ENCODE measurements at regions not wholly inside any gene's neighbourhood (a gene's known extent, or its start where the extent isn't known, plus 50 kb on each side); places are given as distances from the start of the nearest gene placed in this dataset.

DNA sequence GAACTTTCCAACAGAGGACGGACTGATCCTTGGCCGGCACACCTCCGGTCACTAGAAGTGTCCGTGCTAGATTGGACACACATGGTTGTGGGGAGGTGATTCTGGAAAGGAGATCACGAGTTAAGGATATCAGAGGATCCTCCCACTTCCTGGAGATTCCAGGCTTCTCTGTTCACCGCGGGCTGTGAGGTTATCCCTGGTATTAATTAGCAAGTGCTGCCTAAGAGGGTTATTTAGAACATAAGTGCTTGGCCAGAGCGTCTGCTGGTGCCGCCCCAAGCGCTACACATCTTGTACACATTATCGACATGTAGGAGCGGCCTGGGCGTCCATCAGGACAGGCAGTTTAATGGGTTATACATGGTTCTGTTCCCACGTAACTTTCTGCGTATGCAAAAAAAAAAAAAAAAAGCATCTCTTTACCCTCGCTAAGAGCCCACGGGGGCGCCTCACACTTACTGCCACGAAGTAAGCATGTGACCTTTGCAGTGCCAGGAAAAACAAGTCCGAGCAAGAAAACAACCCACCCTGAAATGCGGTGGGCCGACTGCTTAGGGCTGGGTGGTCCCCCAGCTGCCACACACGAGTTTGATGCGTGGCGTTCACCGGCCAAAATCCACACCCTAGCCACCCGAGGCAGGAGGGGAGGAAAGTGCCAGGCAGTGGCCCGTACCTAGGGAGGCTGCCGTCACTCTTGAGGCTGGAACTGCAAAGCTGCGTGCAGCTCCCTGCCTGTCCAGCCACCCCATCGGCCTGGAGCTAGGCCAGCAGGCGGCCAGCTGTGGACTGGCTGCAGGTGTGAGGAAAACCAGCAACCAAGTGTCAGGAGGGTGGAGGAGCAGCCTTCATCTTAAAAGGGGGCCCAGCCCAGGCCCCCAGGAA, 78.0 kb downstream of the CPN2 start:
- peak in 5 of 42 donors; percentile 10 to 44 (median 23) for DNase-seq
- intact Hi-C loops (cut with DNase I), result loop anchor here (5.0 kb wide), 1 partner anchor 136 kb away; the partner anchor contains the start of gene HES1

GRCh38 chr3:194273743-194274310, 77.3 kb downstream of the CPN2 start:
- intact Hi-C loops (cut with DNase I), result loop anchor here (5.0 kb wide), 1 partner anchor 137 kb away; the partner anchor contains the start of gene HES1
- DNase-seq, result peak in 4 of 42 donors; percentile 4 to 25 (median 12)

- intact Hi-C loops (cut with DNase I), result loop anchor here (5.0 kb wide), 1 partner anchor 137 kb away; the partner anchor contains the start of gene HES1
Observed at GRCh38 chr3:194274424-194275085, 76.6 kb downstream of the CPN2 start.

DNA sequence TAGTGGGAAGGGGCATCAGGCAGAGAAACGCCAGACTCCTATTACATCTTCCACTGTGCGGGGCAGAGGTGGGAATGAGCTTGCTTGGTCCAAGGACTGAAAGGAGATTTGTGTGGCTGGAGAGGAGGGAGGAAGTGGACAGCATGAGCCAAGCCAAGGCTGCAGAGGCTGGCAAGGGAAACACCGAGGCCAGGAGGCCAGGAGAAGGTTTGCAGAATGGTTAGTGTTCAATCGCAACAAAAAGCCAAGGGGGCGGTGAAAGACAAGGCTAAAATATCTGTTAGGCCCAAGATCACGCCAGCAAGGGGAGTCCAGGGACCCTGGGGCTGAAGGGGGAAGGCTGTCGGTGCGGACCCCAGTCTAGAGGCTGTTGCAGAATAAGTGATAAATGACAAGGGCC, 75.8 kb downstream of the CPN2 start:
- peak in 5 of 42 donors; percentile 6 to 36 (median 26) for DNase-seq
- intact Hi-C loops (cut with DNase I), result no loop called here

More at GRCh38 chr3:194274424-194275085, 76.6 kb downstream of the CPN2 start:
- peak in 14 of 42 donors; percentile 14 to 68 (median 30) for DNase-seq

GRCh38 chr3:194275721-194276120, 75.4 kb downstream of the CPN2 start:
- DNase-seq, result peak in 4 of 42 donors; percentile 10 to 17 (median 12)
- intact Hi-C loops (cut with DNase I), result no loop called here

GRCh38 chr3:194276768-194277103, 74.4 kb downstream of the CPN2 start:
- intact Hi-C loops (cut with DNase I), result no loop called here

GRCh38 chr3:194277104-194277785, 73.9 kb downstream of the CPN2 start:
- peak in 9 of 42 donors; percentile 13 to 54 (median 44) for DNase-seq
- intact Hi-C loops (cut with DNase I), result no loop called here

More at GRCh38 chr3:194276768-194277103, 74.4 kb downstream of the CPN2 start:
- DNase-seq, result peak in 2 of 42 donors; percentile 1 to 25

DNA sequence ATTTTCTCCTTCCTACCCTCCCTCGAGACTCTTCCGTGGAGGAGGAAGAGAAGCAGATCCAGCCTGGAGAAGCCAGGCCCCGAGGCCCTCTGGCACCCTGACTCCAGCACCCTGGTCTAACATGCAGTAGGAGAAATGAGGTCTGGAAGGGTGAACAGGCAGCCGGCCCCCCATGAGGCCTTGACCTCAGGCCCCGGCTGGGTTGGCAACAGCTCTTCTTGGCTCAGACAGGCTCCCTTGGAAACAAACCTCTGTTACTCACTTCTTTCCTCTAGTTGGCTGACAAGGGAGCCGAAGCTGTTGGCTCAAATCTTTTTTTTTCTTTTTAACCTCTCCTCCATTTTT, 73.4 kb downstream of the CPN2 start:
- DNase-seq, result peak in 13 of 42 donors; percentile 11 to 75 (median 44)
- intact Hi-C loops (cut with DNase I), result no loop called here

- intact Hi-C loops (cut with DNase I), result no loop called here
- peak in 2 of 42 donors; percentile 3 to 7 for DNase-seq
Observed at GRCh38 chr3:194278186-194278845, 72.8 kb downstream of the CPN2 start.

DNA sequence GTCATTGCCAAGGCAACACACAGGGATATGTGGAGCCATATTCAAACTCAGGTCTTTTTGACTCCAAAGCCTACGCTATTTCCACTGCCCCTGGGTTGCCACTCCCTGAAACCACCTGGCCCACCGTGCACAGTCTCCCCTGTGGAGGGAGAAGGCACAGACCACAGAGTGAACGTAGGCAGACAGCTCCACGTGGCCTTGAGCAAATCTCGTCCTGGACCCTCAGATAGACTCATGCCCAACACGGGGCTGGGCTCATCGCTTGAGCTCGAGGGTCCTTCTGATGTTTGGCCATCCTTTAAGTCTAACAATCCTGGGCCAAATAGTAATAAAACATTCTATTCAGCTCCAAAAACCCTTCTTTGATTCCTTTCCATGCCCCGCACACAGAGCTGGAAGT, 72.0 kb downstream of the CPN2 start:
- intact Hi-C loops (cut with DNase I), result no loop called here
- DNase-seq, result peak in 3 of 42 donors; percentile 5 to 18 (median 13)

- DNase-seq, result peak in 2 of 42 donors; percentile 14 to 17
- intact Hi-C loops (cut with DNase I), result no loop called here
Observed at GRCh38 chr3:194279701-194280360, 71.3 kb downstream of the CPN2 start.

DNA sequence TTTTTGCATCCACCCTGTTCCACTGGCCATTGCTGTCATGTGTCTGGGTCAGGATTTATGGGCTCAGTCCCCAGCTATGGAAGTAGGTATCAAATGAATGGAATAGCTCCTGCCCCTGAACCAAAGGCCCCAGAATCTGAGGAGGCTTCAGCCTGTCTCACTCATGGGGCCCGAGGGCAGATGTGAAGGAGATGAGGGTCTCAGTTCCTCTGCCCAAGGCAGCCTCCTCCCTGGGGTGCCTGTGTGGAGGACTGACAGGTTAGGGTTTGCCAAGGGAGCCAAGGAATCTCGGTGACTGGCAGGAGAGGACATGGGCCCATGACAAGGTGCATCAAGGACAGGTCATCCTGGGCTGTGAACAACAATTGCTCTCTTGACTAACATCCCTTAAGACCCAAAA, 70.4 kb downstream of the CPN2 start:
- DNase-seq, result peak in 2 of 42 donors; percentile 3 to 11
- intact Hi-C loops (cut with DNase I), result no loop called here

DNA sequence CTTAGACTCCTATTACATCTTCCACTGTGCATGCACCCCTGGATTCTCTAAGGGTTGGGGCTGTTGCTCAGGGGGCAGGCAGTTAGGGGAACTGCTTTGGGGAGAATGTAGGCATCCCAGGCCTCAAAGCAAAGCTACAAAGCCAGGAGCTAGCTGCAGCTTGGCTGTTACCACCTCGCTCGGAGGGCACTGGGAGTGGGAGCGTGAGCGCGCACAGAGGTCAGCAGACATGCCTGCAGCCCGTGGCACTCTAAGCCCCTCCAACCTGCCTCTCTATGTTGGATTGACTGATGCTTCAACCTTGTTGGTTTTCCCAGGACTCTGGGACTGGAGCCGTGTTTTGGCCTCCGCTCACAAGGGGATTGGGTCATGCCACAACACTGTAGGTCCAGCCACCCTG, 69.8 kb downstream of the CPN2 start:
- intact Hi-C loops (cut with DNase I), result no loop called here

DNA sequence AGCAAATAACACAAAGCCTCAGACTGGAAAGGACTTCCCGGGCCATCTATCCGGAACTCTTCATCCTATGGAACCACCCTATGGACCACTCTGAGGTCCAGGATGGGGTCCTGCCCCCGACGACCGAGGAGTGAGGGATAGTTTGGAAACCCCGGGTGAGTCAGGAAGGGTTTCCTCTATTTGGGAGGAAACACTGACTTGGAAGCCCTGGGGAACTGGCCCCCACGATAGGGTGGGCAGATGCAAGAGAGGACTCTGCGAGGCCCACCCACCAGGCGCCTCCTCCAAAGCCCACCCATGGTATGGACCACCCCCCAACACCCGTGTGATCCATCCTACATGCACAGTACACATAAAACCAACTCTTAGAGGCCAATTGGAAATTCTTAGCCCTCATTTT, 69.4 kb downstream of the CPN2 start:
- intact Hi-C loops (cut with DNase I), result no loop called here
- DNase-seq, result peak in 1 of 42 donors; percentile 18

More for the DNA sequence above, 69.8 kb downstream of the CPN2 start:
- peak in 3 of 42 donors; percentile 12 to 26 (median 17) for DNase-seq

GRCh38 chr3:194282436-194283122, 68.5 kb downstream of the CPN2 start:
- DNase-seq, result peak in 5 of 42 donors; percentile 2 to 18 (median 10)
- intact Hi-C loops (cut with DNase I), result no loop called here

- intact Hi-C loops (cut with DNase I), result no loop called here
- DNase-seq, result peak in 5 of 42 donors; percentile 1 to 15 (median 7)
Observed at GRCh38 chr3:194283221-194284006, 67.7 kb downstream of the CPN2 start.
